AG09309 (cell line): ENCODE measurements at regions not wholly inside any gene's neighbourhood (a gene's known extent, or its start where the extent isn't known, plus 50 kb on each side); places are given as distances from the start of the nearest gene placed in this dataset.
"Not testable (repeated sequence)": the region's sequence is repeated elsewhere in the genome, so short reads cannot be mapped to it uniquely, and the experiment has no call there.

Experiments
- DNase-seq: peaks from one replicate; pipeline ENCODE4 v3.0.0-alpha.2; 2010; ENCODE audit warnings: low read depth
- H3K4me3 ChIP-seq: 2 replicates; pipeline ENCODE4 v1.5.1; 2011; ENCODE audit warnings: mild to moderate bottlenecking, low read depth, low read length, moderate library complexity; ENCODE audit not compliant: control insufficient read depth
- CTCF ChIP-seq: IDR thresholded peaks from 2 replicates; pipeline ENCODE4 v1.5.1; 2011; ENCODE audit warnings: mild to moderate bottlenecking, low read depth, low read length, inconsistent platforms; ENCODE audit not compliant: insufficient read depth, control insufficient read depth; ENCODE audit errors: missing control alignments

- no peak for DNase-seq
- H3K4me3 ChIP-seq, result no peak overlapping the region
- TF ChIP-seq CTCF, result no peak
Observed at GRCh38 chr6:78365473-78365872, 501.9 kb upstream of the IRAK1BP1 start.

- no peak for TF ChIP-seq CTCF
- DNase-seq, result no peak
- no peak overlapping the region for H3K4me3 ChIP-seq
Observed at GRCh38 chr6:78377056-78377455, 490.3 kb upstream of the IRAK1BP1 start.

- no peak for DNase-seq
- no peak for TF ChIP-seq CTCF
- H3K4me3 ChIP-seq, result no peak overlapping the region
Observed at GRCh38 chr6:78379982-78380381, 487.4 kb upstream of the IRAK1BP1 start.

- no peak for TF ChIP-seq CTCF
- no peak overlapping the region for H3K4me3 ChIP-seq
- no peak for DNase-seq
Observed at GRCh38 chr6:78380541-78380940, 486.8 kb upstream of the IRAK1BP1 start.

GRCh38 chr6:78383968-78384367, 483.4 kb upstream of the IRAK1BP1 start:
- TF ChIP-seq CTCF, result no peak
- no peak for DNase-seq
- no peak overlapping the region for H3K4me3 ChIP-seq

GRCh38 chr6:78386854-78387253, 480.5 kb upstream of the IRAK1BP1 start:
- H3K4me3 ChIP-seq, result not testable (repeated sequence)

GRCh38 chr6:78390066-78390465, 477.3 kb upstream of the IRAK1BP1 start:
- DNase-seq, result no peak
- no peak for TF ChIP-seq CTCF
- no peak overlapping the region for H3K4me3 ChIP-seq

More at GRCh38 chr6:78386854-78387253, 480.5 kb upstream of the IRAK1BP1 start:
- DNase-seq, result not testable (repeated sequence)
